ENCODE measurements at regions not wholly inside any gene's neighbourhood (a gene's known extent, or its start where the extent isn't known, plus 50 kb on each side); places are given as distances from the start of the nearest gene placed in this dataset.

- DNase-seq (ENCODE audit: low read depth), result no peak
- no peak overlapping the region for H3K4me3 ChIP-seq (ENCODE audit: low read depth, low read length)
- no peak for TF ChIP-seq CTCF (IDR thresholded peaks at IDR 0.05; ENCODE audit: low read depth, low read length, missing control alignments)
- in situ Hi-C loops (cut with HindIII; ENCODE audit: low sequenced_read_pairs), result no loop called here
These were observed 71.7 kb upstream of the ASB18 start for GRCh38 chr2:236335696-236336574.

GRCh38 chr2:236336575-236337464 is 72.6 kb upstream of the ASB18 start:
- in situ Hi-C loops (cut with HindIII; ENCODE audit: low sequenced_read_pairs), result no loop called here
- H3K4me3 ChIP-seq (ENCODE audit: low read depth, low read length), result no peak overlapping the region
- TF ChIP-seq CTCF (IDR thresholded peaks at IDR 0.05; ENCODE audit: low read depth, low read length, missing control alignments), result no peak
- no peak for DNase-seq (ENCODE audit: low read depth)

GRCh38 chr2:236337465-236338325 is 73.5 kb upstream of the ASB18 start:
- H3K4me3 ChIP-seq (ENCODE audit: low read depth, low read length), result no peak overlapping the region
- TF ChIP-seq CTCF (IDR thresholded peaks at IDR 0.05; ENCODE audit: low read depth, low read length, missing control alignments), result no peak
- no peak for DNase-seq (ENCODE audit: low read depth)
- in situ Hi-C loops (cut with HindIII; ENCODE audit: low sequenced_read_pairs), result no loop called here

- TF ChIP-seq CTCF (IDR thresholded peaks at IDR 0.05; ENCODE audit: low read depth, low read length, missing control alignments), result no peak
- in situ Hi-C loops (cut with HindIII; ENCODE audit: low sequenced_read_pairs), result no loop called here
- H3K4me3 ChIP-seq (ENCODE audit: low read depth, low read length), result no peak overlapping the region
- DNase-seq (ENCODE audit: low read depth), result no peak
These were observed 74.4 kb upstream of the ASB18 start for GRCh38 chr2:236338495-236339184.

- in situ Hi-C loops (cut with HindIII; ENCODE audit: low sequenced_read_pairs), result loop anchor here (10.0 kb wide), 1 partner anchor 695 kb away; no protein-coding TSS in a partner anchor
- TF ChIP-seq CTCF (IDR thresholded peaks at IDR 0.05; ENCODE audit: low read depth, low read length, missing control alignments), result no peak
- DNase-seq (ENCODE audit: low read depth), result no peak
- H3K4me3 ChIP-seq (ENCODE audit: low read depth, low read length), result no peak overlapping the region
These were observed 76.0 kb upstream of the ASB18 start for GRCh38 chr2:236340251-236340650.

Data from astrocyte of the cerebellum (primary cell).